Activated CD8-positive, alpha-beta memory T cell treated with anti-CD3 and anti-CD28 coated beads for 48 hours (primary cell): ENCODE measurements at regions not wholly inside any gene's neighbourhood (a gene's known extent, or its start where the extent isn't known, plus 50 kb on each side); places are given as distances from the start of the nearest gene placed in this dataset.

Experiments
- DNase-seq, 3 experiments: peaks; one replicate each; pipeline ENCODE4 v3.0.0-alpha.2; 2020; ENCODE audit warnings: low read depth in 2 of 3, low spot score in 2 of 3

DNA sequence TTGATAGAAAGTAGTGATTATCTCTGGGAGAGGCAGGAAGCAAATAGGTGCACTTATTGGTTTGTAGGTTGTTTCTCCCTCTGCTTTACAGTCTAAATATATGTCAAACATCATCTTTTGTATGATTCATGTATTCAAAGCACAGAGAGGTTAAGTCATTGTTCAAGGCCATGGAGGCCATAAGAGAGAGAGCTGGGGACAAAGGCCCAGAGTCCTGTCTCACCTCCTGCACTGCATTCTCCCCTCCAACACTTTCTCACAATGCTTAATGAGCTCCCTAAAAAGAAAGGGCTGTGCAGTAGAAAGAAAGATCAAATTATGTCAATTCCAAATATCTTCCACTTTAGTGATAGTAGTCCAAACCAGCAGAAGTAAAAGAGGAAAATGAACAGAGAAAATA lies 180.4 kb upstream of the DIO3 start:
- no peak for DNase-seq

DNA sequence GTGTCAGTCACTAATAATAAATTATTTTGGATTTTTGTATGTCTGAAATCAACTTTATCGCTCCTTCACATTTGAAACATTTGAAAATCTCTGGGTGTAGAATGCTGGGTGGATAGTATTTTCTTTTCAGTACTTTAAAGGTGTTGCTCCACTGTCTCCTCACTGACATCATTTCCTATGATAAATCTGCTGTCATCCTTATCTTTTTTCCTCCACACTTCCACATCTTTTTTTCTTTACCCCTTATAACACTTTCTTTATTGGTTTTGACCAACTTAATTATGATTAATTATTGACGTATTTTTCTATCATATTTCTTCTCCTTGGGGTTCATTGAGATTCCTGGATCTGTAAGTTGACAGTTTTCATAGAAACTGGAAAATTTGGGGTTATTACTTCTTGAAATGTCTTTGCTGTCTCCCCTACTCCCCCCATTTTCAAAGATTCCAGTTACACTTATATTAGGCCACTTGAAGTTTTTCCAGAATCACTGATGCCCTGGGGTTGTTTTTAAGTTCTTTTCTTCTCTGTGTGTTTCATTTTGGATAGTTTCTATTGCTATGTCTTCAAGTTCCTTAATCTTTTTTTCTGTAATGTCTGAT lies 177.5 kb upstream of the DIO3 start:
- DNase-seq, result no peak

- no peak for DNase-seq
These were observed 166.9 kb upstream of the DIO3 start for GRCh38 chr14:101394374-101394773.

GRCh38 chr14:101395779-101396178 lies 165.5 kb upstream of the DIO3 start:
- no peak for DNase-seq

- no peak for DNase-seq
These were observed 164.1 kb upstream of the DIO3 start for GRCh38 chr14:101397206-101397605.

DNA sequence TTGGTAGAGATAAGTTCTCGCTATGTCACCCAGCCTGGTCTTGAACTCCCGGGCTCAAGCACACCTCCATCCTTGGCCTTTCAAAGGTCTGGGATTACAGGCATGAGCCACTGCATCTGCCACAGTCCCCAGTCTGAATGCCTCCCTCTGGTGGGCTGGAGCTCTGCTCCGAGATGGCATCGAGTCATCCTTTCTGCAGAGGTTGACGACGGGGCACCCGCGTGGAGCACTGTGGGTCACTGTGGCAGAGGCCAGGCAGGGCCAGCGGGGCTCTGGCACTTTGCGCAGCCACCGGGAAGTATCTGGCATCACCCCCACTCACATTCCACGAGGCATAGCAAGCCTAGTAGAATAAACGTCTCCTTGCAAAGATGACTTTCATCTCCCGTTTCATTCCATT lies 163.3 kb upstream of the DIO3 start:
- DNase-seq, result no peak

DNA sequence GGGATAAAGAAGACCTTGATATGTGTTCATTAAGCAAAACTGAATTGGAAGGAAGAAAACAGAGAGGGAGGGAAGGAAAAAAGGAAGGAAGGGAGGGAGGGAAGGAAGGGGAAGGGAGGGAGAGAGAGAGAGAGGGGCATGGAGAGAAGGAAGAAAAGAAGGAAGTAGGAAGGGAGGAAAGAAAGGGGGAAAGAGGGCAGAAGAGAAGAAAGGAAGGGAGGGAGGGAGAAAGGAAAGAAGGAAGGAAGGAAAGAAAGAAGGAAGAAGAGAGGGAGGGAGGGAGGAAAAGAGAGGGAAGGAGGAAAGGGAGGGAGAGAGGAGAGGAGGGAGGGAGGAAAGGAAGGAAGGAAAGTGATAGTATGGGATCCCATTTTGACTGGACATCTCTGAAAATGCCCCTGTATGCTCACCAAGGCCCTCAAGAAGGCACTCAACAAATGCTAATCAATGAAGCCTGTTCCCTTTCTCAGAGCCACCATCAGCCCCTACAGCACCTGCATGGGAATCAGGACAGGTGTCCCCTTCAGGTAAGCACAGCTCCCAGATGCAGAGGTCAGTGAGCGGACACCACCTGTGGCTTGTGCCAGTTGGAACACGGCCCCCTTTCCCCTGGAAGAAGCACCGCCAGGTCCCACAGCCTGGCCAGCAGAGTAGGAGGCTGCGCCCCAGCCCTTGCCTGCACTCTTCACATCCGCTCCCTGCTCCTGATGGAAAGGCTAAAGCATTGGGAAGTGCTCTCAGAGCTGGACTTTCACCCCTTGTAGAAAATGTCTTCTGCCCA lies 161.4 kb upstream of the DIO3 start:
- DNase-seq, result no peak

DNA sequence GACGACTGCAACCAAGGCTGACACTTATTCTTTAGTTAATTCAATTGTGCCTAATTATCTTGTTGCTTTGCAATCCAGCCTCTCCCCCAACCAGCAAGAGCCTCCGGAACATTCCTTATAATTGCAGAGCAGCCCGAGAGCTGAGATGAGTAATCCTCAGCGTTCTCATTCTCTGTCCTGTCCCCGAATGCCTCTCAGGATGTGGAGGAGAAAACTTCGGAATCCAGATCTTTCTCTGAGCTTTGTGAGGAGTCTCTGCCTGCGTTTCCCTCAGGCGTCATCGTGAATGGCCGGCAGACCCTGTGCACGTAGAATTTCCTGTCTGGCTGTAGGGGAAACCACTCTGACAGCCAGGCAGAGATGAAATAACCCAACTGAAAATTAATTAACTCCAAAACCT lies 160.5 kb upstream of the DIO3 start:
- DNase-seq, result no peak

- DNase-seq, result no peak
These were observed 158.2 kb upstream of the DIO3 start for GRCh38 chr14:101402936-101403660.

- no peak for DNase-seq
These were observed 156.7 kb upstream of the DIO3 start for GRCh38 chr14:101404426-101405170.

- no peak for DNase-seq
These were observed 156.0 kb upstream of the DIO3 start for GRCh38 chr14:101405171-101405883.

- DNase-seq, result no peak
These were observed 154.4 kb upstream of the DIO3 start for GRCh38 chr14:101406921-101407320.

DNA sequence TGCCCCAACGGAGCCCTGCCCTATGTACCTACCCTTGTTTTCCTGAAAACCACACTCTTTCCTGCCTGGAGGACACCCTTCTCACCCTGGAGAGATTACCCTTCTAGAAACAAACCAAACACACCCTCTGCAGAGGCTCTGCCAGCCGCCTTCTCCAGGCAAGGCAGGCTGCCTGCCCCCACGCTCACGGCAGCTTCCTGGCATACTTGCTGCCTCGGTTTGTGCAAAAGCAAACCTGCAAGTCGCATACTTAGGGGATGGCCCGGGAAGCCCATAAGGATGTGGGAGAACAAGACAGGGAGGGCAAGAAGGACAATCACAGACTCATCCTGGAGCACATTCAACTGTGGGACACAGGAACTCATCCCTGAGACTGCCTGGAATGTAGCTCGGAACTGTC lies 154.0 kb upstream of the DIO3 start:
- no peak for DNase-seq

DNA sequence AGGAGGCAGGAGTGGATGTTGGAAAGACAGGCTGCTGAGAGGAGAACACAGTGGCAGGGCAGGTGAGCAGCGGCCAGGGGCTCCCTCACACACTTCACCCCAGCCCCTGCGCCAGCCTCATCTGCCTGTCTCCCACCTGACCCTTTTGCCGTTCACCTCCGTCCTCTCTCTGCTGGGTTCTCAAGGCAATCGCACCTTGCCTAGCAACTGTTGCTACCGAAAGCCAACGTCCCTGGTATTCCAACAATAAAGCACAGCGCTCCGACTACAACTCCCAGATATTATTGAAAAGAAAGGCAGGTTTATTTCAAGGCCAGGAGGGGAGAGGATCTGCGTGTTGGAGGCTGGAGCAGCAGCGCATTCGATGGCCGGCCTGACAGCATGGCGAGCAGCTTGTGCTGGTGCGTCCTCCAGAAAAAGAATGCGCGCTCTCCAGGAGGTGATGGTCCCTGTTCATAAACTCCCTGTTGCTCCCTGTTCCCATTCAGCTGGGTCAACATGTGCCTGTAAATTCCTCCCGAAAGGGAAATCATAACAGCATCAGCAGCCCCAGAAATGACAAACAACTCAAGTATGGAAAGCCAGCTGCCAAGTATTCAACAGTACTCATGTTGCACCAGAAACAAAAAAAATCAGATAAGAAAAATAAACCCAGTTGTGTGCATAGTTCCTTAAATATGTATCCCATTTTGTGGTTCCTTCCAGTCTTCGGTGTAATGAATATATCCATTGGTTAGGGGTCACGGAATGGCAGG lies 153.0 kb upstream of the DIO3 start:
- DNase-seq, result no peak

DNA sequence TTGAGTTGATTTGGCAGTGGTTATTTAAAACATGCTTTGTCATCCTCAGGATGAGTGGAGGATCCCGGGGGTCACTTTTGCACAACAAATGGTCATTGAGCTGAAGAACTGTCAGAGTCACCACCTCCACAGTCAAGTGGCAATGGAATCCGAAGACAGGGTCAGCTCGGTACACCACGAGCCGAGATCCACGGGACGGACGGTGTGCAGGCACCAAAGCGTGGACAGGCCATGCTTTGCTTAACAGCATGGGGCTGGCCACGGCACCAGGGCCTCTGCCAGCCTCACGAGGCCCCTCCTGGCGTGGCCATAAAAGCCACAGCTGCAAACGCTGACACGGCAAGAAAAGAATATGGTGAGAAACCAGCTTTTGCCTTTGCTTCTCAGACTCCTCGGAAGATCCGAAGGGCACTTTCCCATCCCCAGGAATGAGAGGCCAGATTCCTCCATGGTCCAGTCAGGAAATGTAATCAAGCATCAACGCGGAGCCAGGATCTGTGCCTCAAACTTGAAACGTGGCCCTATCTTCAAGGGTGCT lies 152.2 kb upstream of the DIO3 start:
- DNase-seq, result no peak

- no peak for DNase-seq
These were observed 151.2 kb upstream of the DIO3 start for GRCh38 chr14:101410126-101410525.

GRCh38 chr14:101411151-101411550 lies 150.1 kb upstream of the DIO3 start:
- no peak for DNase-seq

DNA sequence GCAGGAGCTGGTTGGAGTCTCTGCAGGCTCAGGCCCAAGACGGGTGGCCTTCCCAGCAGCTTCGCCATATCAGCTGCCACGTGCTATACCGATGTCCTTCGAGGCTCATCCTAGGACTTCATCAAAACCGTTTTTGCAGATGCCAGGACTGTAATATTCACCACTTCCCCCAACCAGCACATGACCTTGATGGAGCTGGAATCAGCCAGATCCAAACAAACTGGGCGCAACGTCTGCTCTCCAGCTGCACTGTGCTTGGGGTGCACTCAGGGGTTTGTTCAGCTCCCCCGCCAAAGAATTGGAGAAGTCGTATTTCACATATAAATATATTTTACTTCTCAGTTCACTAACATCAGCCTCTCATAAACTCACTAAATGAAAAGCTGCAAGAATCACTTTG lies 149.5 kb upstream of the DIO3 start:
- DNase-seq, result no peak

DNA sequence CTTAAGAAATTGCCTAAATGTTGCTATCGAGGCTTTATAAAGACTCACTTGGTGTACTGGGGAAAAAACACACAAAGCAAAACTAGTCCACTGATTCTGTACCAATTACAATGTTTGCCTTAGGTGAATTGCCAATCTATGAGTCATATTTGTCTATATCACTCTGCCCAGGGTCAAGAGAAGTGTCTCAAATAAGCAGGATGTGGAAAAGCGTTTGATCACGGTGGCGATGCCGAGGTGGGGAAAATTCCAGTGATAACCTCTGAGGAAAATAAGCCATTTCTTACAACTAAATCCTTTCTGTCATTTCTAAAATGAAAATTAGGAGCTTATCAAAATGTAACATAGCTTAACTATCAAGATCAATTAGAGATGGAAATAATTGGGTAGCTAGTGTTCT lies 148.6 kb upstream of the DIO3 start:
- no peak for DNase-seq

- no peak for DNase-seq
These were observed 143.9 kb upstream of the DIO3 start for GRCh38 chr14:101417434-101417833.
